Activated T-helper 17 cell treated with anti-CD3 and anti-CD28 coated beads, Interleukin-2, amount 50 U/mL, for 72 hours (primary cell): ENCODE measurements at regions not wholly inside any gene's neighbourhood (a gene's known extent, or its start where the extent isn't known, plus 50 kb on each side); places are given as distances from the start of the nearest gene placed in this dataset.

Source experiments
- ATAC-seq: fragments of 150-1000 bp; cut with Tn5 transposase; replicated peaks from 2 replicates; pipeline ENCODE4 v1.10.0; 2021; ENCODE audit warnings: mild to moderate bottlenecking, moderate library complexity
- H3K27ac Mint-ChIP-seq: one replicate; pipeline ENCODE4 v1.8.0; 2022; ENCODE audit warnings: mixed read lengths
- H3K27me3 Mint-ChIP-seq: one replicate; pipeline ENCODE4 v1.8.0; 2022; ENCODE audit warnings: mixed read lengths
- H3K36me3 Mint-ChIP-seq: one replicate; pipeline ENCODE4 v1.8.0; 2022; ENCODE audit warnings: low read depth, mild to moderate bottlenecking, mixed read lengths
- H3K4me1 Mint-ChIP-seq: one replicate; pipeline ENCODE4 v1.8.0; 2022; ENCODE audit warnings: mixed read lengths
- H3K4me3 Mint-ChIP-seq: one replicate; pipeline ENCODE4 v1.8.0; 2022; ENCODE audit warnings: mild to moderate bottlenecking, mixed read lengths
- H3K9me3 Mint-ChIP-seq: one replicate; pipeline ENCODE4 v1.8.0; 2022; ENCODE audit warnings: mixed read lengths

DNA sequence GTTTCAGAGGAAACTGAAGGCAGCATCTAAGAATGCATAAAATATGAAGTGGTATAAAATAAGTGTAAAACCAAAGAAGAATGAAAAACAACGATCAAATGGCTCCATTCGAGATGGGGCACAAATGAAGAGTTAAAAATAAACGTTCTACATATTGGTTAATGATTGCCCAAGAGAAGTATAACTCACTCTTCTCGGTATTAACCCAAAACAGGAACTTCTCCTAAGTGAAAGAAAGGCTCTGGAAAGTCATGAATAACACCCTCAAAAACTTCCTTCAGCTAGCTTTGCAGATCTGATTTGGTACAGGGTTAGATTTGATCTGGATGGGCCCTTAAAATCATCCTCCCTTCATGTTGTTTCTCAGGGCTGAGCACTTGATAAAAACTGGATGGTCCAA lies 94.3 kb upstream of the ADO start:
- ATAC-seq = no peak
- Mint-ChIP-seq H3K36me3 (no peaks in the 10 kb centered on the region), H3K27me3 (no peaks in the 10 kb centered on the region), H3K4me3 (no peak overlapping the region), H3K4me1 (peaks cover 8% of the 10 kb centered on the region), H3K27ac (no peak overlapping the region), H3K9me3 (no peaks in the 10 kb centered on the region)

DNA sequence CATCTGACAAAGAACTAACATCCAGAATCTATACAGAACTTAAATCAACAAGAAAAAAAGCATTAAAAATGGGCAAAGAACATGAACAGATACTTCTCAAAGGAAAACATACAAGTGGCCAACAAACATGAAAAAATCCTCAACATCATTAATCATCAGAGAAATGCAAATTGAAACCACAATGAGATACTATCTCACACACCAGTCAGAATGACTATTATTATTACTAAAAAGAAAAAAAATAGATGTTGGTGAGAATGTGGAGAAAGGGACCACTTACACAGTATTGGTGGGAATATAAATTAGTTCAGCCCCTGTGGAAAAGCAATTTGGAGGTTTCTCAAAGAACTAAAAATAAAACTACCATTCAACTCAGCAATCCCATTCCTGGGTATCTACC lies 89.1 kb upstream of the ADO start:
- peak; percentile 72 for ATAC-seq
- H3K36me3 Mint-ChIP-seq = no peaks in the 10 kb centered on the region
- peak overlapping the region; percentile 14 for H3K27ac Mint-ChIP-seq
- H3K9me3 Mint-ChIP-seq = no peaks in the 10 kb centered on the region
- no peak overlapping the region for H3K4me3 Mint-ChIP-seq
- H3K27me3 Mint-ChIP-seq = no peaks in the 10 kb centered on the region
- H3K4me1 Mint-ChIP-seq = peaks cover 6% of the 10 kb centered on the region

DNA sequence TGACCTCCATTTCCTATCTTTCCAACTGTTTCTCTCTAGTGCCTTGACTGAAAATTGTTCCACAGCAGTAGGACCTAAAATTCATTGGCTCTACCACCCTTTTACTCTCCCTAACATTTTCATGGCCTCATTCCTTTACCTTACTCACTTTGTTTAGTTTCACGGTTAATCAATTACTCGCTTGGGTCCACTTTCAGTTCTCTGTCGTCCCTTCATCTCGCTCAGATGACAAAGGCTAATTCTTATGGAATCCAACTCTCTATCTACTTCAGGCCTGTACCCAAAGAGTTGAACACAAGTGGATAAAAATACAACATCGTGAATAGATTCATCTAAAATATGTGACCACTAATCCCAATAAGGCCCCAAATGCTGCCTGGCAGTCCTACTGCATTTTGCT lies 85.9 kb upstream of the ADO start:
- no peaks in the 10 kb centered on the region for H3K9me3 Mint-ChIP-seq
- no peak overlapping the region for H3K27ac Mint-ChIP-seq

DNA sequence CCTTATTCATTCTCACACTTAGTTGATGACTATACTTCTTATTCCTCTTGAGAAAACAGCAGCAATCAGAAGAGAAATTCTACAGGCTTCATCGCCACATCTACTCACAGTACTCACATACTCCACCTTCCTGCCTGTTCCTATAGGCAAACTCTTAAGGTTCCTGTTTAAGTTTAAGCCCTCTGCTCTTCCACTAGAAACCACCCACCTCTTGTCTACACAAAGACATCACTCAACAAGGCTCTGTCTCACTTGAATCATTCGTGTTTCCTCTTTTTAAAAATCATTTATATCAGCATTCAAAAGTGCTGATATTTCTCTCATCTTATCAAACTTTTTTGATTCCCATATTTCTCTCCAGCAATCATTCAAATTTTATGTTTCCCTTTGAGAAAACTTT lies 85.5 kb upstream of the ADO start:
- peaks cover 6% of the 10 kb centered on the region for H3K4me1 Mint-ChIP-seq
- no peak for ATAC-seq
- H3K27me3 Mint-ChIP-seq = no peaks in the 10 kb centered on the region
- no peak overlapping the region for H3K27ac Mint-ChIP-seq
- H3K9me3 Mint-ChIP-seq = no peaks in the 10 kb centered on the region
- no peaks in the 10 kb centered on the region for H3K36me3 Mint-ChIP-seq
- H3K4me3 Mint-ChIP-seq = no peak overlapping the region

More for the DNA sequence above, 85.9 kb upstream of the ADO start:
- H3K27me3 Mint-ChIP-seq = no peaks in the 10 kb centered on the region
- no peak for ATAC-seq
- H3K4me3 Mint-ChIP-seq = no peak overlapping the region
- no peaks in the 10 kb centered on the region for H3K36me3 Mint-ChIP-seq
- peaks cover 6% of the 10 kb centered on the region for H3K4me1 Mint-ChIP-seq

DNA sequence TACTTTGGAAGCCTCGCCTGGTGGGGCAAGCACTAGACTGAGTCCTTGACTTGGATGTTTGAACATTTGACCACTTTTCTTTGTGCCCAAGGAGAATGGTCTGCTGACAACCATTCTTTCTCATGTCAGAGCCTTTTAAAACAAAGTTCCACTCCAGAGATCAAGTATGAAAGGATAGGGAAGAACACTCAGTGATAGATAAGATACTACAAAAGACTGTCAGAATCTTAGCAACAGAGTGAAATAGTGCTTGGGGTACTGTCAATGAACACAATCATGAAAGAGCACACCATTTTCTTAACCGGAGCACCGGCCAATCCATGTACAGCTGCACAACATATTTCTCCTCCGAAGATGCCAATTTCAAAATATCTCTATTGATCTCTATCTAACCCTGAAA lies 82.8 kb upstream of the ADO start:
- Mint-ChIP-seq H3K36me3 (no peaks in the 10 kb centered on the region), H3K4me1 (peaks cover 20% of the 10 kb centered on the region)

DNA sequence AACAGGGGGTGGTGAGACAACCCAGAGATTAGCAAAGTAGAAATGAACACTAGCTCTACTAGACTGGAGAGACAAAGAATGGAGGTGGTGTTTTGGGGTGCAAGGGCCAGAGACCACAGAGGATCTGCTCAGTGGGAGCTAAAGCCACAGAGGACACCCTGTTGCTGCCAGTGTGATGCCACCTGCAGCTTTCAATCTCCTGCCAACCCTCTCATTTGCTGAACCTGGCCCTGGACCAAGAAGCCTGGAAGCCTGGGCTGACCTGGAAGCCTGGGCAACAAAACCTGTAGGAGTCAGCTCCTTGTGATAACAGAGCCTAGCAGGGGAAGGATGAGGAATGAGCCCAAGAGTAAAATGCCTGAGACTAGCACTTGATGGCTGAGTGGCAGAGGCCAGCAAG lies 81.1 kb upstream of the ADO start:
- Mint-ChIP-seq H3K4me1 (peaks cover 35% of the 10 kb centered on the region), H3K9me3 (no peaks in the 10 kb centered on the region), H3K27ac (no peak overlapping the region), H3K4me3 (no peak overlapping the region), H3K27me3 (no peaks in the 10 kb centered on the region), H3K36me3 (no peaks in the 10 kb centered on the region)
- no peak for ATAC-seq

More for the DNA sequence above, 82.8 kb upstream of the ADO start:
- no peaks in the 10 kb centered on the region for H3K27me3 Mint-ChIP-seq
- no peak overlapping the region for H3K4me3 Mint-ChIP-seq
- H3K27ac Mint-ChIP-seq = no peak overlapping the region
- no peaks in the 10 kb centered on the region for H3K9me3 Mint-ChIP-seq
- ATAC-seq = no peak

DNA sequence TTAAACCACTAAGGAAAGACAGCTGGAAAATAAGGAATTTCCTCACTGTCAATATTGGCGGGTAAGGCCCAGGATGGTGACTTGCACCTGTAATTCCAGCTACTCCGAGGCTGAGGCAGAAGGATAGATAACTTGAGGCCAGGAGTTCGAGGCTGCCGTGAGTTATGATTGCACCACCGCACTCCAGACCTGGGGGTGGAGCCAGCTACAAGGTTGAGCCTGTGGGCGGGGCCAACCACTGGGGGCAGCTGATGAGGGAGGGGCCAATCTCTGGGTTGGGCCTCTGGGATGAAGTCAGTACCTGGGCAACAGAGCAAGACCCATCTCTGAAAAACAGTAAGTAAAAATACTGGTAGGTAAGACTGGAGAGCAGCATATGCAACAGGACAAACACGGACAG lies 80.1 kb upstream of the ADO start:
- Mint-ChIP-seq H3K4me3 (peak overlapping the region; percentile 7), H3K9me3 (no peaks in the 10 kb centered on the region), H3K36me3 (no peaks in the 10 kb centered on the region), H3K27me3 (no peaks in the 10 kb centered on the region), H3K27ac (peak overlapping the region; percentile 4), H3K4me1 (peaks cover 40% of the 10 kb centered on the region)
- ATAC-seq = no peak

DNA sequence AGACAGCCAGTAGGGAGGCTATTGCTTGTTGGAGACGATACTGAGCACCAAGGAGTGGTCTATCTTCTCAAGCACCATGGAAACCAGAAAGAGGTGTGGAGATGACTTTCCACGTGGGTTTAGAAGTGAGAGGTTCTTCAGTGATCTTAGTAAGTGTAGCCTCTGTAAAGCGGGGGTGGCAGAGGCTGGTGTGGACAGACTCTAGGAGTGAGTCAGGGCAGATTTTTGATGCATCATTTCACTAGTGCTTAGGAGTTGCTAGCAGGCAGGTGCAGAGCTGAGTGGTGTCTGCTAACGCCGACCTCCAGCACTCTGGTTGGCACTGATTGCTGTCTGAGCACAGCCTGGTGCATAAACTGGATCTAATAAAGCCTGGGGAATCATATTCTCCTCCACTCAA lies 78.4 kb upstream of the ADO start:
- H3K27ac Mint-ChIP-seq = peak overlapping the region; percentile 5
- peaks cover 40% of the 10 kb centered on the region for H3K4me1 Mint-ChIP-seq
- peak; percentile 93 for ATAC-seq

DNA sequence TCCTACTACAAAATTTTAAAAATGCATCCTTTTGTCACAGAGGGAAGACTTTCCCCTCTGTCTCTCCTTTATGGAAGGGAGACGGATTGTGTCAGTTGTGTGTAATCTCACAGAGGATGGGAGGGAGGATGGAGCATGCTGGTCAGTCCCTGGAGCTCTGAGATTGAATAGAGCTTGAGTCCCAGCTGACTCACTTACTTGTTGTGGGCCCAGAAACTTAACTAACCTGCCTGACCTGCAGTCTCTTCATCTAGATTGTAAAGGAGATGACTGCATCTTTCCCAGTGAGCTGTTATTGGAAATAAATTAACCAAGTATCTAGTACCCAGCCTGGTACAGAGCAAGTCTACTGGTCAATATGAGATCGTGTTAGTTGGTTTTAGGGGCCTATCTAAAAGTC lies 77.9 kb upstream of the ADO start:
- Mint-ChIP-seq H3K27me3 (no peaks in the 10 kb centered on the region), H3K4me1 (peaks cover 40% of the 10 kb centered on the region), H3K4me3 (peak overlapping the region; percentile 7), H3K36me3 (no peaks in the 10 kb centered on the region), H3K9me3 (no peaks in the 10 kb centered on the region), H3K27ac (peak overlapping the region; percentile 5)
- ATAC-seq = peak; percentile 46

More for the DNA sequence above, 78.4 kb upstream of the ADO start:
- Mint-ChIP-seq H3K36me3 (no peaks in the 10 kb centered on the region), H3K9me3 (no peaks in the 10 kb centered on the region), H3K27me3 (no peaks in the 10 kb centered on the region), H3K4me3 (peak overlapping the region; percentile 7)

DNA sequence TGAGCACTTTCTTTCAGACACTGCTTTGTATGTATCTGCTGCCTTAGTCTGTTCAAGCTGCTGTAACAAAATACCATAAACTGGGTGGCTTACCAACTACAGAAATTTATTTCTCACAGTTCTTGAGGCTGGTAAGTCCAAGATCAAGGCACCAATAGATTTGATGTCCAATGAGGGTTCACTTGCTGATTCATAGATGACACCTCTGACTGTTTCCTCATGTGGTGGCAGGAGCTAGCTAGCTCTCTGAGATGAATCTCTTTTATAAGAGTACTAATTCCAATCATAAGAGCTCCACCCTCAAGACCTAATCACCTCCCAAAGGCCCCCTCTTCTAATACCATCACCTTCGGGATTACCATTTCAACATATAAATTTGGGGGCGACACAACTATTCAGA lies 76.6 kb upstream of the ADO start:
- H3K9me3 Mint-ChIP-seq = no peaks in the 10 kb centered on the region
- H3K36me3 Mint-ChIP-seq = no peaks in the 10 kb centered on the region
- H3K27me3 Mint-ChIP-seq = no peaks in the 10 kb centered on the region
- peak overlapping the region; percentile 16 for H3K27ac Mint-ChIP-seq
- H3K4me1 Mint-ChIP-seq = peaks cover 49% of the 10 kb centered on the region
- H3K4me3 Mint-ChIP-seq = peak overlapping the region; percentile 15
- peak; percentile 18 for ATAC-seq

DNA sequence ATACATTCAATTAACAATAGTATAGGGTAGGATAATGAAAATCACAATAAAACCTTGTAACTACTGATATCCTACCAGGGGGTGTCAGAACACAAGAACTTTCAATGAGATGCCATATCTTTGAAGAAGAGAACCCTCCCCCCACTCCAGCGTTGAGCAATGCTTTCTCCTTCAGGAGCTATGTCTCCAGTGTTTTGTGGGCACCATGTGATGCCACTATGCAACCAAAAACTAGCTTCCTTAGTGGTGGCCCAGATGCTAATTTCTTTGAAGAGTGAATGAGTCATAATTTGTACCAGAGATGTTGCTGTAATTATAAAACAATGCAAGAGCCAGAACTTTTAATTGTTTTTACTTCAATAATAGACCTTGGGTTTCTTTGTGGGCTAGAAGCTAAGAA lies 76.0 kb upstream of the ADO start:
- no peaks in the 10 kb centered on the region for H3K9me3 Mint-ChIP-seq
- peak overlapping the region; percentile 15 for H3K4me3 Mint-ChIP-seq

DNA sequence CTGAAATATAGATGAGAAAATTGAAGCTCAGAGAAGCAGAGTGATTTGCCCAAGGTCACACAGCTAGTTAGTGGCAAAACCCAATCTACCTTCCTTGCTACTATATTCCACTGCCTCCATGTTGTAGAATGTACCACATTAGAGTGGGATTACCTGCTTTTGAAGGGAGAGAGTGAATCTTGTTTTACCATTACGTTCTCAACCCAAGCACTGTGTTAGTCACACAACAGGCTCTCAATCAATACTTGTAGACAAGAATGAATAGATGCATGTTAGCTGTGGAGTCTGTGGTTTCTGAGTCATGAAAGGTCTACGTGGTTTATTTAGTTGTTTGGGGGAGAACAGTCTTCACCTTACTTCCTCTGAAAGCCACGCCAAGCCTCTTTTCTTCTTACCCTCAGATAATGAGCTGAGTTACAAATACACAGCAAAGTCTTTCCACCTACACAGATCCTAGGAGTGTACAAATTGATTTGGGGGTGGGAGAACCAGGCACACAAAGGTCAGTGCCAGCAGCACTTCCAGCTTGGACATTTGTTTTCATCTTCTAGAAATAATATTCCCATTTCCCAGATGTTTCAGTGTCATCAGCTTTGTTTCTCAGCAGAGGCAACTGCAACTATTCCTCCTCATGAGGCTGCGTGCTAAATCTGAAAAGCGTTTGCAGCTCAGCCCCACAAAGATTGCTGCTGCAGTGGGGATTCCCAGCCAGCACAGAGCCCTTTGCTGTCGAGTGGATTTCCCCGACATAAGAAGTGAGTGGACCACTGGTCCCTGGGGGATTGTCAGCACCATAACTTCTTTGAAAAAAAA lies 71.5 kb upstream of the ADO start:
- Mint-ChIP-seq H3K9me3 (no peaks in the 10 kb centered on the region), H3K27ac (no peak overlapping the region), H3K27me3 (no peaks in the 10 kb centered on the region), H3K4me1 (peaks cover 17% of the 10 kb centered on the region), H3K36me3 (no peaks in the 10 kb centered on the region), H3K4me3 (no peak overlapping the region)
- ATAC-seq = peak; percentile 92

More for the DNA sequence above, 76.0 kb upstream of the ADO start:
- Mint-ChIP-seq H3K27ac (peak overlapping the region; percentile 16), H3K4me1 (peaks cover 49% of the 10 kb centered on the region), H3K27me3 (no peaks in the 10 kb centered on the region), H3K36me3 (no peaks in the 10 kb centered on the region)
- no peak for ATAC-seq

DNA sequence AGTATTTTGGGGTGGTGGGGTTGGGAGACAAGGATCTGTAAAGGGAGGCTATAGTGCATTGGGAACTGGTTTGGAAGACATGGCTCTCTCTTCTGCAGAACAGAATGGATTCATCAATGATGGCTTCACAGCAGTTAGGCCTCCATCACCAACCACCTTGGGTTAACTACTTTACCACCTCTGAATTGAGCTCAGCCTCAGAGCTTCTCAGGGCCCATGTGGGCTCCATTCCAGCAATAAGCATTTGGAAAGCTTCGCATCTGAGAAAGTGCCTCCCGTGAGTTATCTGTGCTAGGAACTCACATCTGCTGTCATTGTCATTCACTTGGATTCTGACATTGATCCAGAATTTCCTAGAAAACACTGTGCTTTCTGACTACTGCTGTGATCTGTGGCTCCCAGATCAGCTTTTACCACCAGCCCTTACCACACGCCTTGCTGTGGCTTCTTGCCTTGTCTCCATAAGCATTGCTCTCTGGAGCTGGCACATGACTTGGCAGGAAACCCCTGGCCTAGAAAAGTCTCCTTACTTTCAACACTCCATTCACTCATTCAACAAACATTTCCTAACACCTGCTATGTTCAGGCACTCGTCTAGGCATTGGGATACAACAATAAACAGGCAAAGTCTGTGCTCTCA lies 70.7 kb upstream of the ADO start:
- ATAC-seq = peak; percentile 11
- H3K27ac Mint-ChIP-seq = no peak overlapping the region
- peaks cover 14% of the 10 kb centered on the region for H3K4me1 Mint-ChIP-seq
- H3K9me3 Mint-ChIP-seq = no peaks in the 10 kb centered on the region
- no peaks in the 10 kb centered on the region for H3K36me3 Mint-ChIP-seq
- H3K4me3 Mint-ChIP-seq = no peak overlapping the region
- H3K27me3 Mint-ChIP-seq = no peaks in the 10 kb centered on the region

DNA sequence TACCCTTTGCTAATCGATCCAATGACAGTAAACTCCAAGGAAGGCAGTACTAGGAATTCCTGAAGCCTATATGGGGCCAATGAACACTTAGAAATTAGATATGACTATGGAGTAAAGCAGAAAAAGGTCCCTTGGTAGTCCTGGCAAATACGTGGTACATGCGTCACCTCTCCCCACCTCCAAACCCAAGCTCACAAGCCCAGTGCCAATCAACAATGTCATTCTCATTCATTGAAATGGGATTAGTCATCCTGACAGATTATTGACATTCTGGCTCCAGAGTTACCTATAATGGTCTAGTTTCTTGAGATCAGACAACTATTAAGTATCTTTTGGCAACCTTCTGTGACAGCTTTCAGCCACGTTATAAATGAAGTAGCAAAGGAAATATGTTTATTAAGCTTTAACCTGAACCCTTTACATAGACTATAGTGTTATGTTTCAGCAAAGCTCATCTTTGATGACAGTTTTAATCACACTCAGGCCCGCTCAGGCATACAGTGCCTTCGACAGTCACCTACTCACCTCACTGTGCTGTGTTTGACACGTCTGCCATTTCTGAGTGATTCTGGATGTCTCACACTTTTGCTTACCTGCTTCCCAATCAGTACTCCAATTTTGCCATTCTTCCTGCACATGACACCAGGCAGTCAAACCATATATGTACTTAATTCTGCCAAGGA lies 69.6 kb upstream of the ADO start:
- Mint-ChIP-seq H3K4me1 (peaks cover 9% of the 10 kb centered on the region), H3K4me3 (no peak overlapping the region), H3K27ac (no peak overlapping the region), H3K9me3 (no peaks in the 10 kb centered on the region), H3K27me3 (no peaks in the 10 kb centered on the region), H3K36me3 (no peaks in the 10 kb centered on the region)
- ATAC-seq = peak; percentile 10
